GM18502 (cell line): ENCODE measurements at regions not wholly inside any gene's neighbourhood (a gene's known extent, or its start where the extent isn't known, plus 50 kb on each side); places are given as distances from the start of the nearest gene placed in this dataset.

Source experiments
- ATAC-seq: cut with Tn5 transposase; IDR thresholded peaks from one replicate; pipeline ENCODE4 v1.9.1; 2021; ENCODE audit warnings: mild to moderate bottlenecking; ENCODE audit not compliant: unreplicated experiment, poor library complexity

DNA sequence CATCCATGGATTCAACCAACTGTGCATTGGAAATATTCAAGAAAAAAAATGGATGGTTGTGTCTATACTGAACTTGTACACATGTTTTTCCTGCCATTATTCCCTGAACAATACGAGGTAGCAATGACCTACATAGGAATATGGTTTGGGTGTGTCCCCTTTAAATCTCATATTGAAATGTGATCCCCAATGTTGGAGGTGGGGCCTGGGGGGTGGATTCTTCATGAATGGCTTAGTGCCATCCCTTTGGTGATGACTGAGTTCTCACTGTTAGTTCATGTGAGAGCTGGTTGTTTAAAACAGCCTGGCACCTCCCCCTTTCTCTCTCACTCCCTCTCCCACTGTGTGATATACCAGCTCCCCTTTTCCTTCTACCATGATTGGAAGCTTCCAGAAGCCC lies 139.8 kb upstream of the BACH2 start:
- ATAC-seq, result no peak

DNA sequence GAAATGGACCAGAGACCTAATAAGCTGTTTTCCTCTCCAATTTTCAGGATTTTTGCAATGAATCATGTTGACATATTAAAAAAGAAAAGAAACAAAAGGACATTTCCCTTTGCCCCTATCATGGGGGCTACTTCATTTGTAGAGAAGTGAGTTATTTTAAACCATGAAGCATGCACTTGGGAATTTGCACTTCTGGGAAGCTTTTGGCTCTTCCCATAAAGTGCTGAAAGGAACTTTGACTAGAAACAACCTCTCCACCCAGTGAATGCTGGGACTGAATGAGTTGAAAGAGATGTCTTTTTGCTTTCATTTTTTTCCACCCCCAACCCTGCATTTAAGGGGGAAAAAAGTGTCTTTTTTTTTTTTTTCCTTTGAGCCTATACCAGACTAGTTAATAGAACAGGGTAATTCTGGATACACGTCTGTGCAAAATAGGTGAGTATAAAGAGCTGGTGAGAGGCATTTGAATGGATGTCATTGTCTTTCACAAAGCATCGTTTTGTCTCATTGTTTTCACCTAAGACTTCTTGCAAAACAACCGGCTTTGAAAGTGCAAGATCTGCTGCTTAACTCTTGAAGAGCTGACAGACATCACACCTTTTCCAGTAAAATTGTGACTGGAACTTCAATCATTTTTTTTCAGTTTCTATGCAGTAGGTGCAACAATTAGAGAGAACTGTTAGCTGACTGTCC lies 138.7 kb upstream of the BACH2 start:
- ATAC-seq, result no peak

DNA sequence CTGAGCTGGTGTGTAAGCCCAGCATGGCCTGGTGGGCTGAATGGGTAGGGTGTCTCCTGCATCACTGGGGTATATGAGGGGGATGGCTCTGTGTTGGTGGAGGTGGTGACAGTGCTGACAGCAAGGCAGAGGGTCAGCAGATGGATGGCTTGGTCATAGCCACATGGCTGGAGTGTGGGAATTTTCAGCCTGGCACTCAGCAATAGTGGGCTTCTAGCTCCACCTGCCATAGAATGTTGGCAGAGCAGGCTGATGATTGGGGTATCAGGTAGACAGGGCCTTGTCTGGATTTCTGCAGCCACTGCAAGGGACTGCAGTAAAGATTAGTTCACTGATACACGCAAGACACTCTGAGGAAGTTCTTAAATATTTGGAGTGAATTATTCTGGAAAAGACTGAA lies 137.5 kb upstream of the BACH2 start:
- ATAC-seq, result no peak

DNA sequence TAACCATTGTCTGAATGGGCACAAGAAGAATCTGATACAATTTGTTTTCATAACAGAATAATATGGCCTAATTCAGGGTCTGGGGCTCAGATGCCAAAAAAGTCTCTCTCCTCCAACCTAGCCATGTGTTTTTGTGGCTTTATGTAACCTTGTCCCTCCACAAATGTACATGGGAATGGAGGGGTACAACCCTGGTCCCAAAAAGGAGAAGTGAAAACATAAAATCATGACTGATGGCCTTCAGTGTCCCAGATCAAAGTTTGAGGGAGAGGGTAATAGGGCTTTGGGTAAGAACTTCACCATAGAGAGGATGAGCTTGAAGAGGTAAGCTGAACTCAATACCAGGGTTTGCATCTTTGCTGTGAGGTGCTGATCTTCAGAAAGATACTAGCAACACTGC lies 136.3 kb upstream of the BACH2 start:
- no peak for ATAC-seq

DNA sequence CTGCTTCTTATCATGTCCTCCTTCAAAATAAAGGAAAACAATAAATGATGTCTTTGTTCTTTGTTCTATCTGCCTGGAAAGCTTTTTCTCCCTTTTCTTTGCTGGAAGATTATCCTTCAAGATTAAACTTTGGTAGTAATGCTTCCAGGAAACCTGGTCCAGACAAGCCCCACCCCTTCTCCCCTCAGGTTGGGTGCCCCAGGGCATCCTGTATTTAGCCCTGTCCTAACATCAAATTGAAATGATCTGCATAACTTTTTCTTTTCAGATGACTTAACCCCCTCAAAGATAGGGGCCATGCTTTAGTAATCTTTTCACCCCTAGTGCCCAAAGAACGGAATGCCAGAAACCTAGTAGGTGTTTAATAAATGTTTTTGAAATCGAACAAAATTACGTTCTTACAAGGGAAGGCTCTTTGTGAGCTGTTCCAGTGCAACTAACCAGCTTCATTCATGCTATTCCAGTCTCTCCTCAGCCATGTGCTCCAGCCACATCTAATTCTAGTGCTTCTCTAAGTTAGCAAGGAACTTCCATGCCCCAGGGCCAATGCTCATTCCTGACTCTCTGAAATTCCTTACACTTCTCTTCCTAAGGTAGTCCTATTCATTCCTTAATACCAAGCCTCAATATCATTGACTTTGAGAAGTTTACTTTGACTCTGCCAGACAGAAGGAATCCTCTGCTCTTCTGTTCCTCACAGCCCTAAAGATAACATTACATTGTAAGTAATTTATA lies 135.6 kb upstream of the BACH2 start:
- ATAC-seq, result no peak

DNA sequence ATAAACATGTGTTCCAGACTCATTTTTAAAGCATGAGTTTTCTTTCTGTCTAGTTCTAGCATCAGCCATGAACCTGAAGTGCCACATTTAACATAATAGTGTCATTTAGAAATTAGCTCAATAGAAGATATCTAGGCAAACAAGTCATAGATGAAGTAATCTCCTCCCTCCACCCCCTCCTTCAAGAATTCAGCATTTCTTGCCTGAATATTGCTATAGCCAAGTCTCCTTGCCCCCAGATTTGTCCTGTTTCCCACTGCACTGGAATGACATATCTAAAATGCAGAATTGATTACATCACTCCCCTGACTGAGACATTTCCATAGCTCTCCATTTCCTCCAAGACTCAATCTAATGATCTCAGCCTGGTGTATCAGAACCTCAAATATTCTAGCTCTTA lies 134.9 kb upstream of the BACH2 start:
- no peak for ATAC-seq

DNA sequence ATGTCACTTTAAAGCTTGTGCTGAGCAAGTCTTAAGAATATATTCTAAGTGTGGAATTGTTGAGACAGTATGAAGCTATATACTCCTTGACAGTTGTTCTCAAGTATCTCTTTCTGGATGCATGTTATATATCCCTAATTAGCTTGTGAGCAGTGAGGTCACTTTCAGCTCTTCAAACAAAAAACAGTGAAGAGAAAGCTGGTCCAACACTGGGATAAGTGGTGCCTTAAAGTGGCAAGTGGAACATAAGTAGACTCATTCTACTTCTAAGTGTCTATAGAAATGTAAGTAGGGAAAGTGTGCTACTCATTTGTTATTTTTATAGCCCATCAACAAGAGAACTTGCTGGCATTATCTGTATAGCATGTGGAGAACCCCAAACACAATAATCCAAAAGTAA lies 133.1 kb upstream of the BACH2 start:
- no peak for ATAC-seq

DNA sequence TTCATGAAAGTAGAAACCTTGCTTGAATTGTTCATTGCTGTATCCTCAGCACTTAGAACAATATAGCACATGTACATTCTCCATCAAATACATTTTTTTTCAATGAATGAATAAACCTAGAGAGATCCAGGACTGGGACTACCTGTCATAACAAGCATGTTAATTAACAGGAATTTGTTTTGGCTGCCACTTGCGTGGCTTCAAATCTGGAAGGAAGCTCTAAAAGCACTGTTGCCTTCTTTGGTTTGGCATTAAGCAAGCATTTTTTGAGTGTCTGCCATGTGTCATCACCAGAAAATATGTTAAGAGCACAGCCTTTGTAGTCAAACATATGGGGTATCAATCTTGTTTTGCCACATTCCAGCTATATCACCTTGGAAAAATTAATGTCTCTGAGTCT lies 131.9 kb upstream of the BACH2 start:
- no peak for ATAC-seq

DNA sequence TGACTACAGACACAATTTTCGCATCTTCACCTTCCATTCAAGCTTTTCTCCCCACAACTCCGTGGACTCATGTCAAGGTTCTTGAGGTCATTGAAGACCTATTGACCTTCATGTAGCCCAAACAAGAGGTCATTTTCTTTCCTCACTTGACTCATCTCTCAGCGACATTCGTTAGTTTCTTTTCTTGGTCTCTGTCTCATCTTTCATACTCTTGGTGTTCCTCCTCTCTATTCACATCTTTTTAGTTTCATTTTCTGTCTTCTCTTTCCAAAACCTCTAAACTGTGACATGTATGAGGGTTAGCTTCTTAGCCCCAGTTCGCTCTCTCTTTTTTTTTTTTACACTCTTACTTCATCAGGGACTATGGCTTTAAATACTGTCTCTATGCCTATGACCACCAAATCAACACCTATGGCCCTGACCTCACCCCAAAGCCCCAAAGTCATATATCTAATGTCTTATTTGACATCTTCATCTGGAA lies 128.6 kb upstream of the BACH2 start:
- ATAC-seq, result peak; percentile 99

DNA sequence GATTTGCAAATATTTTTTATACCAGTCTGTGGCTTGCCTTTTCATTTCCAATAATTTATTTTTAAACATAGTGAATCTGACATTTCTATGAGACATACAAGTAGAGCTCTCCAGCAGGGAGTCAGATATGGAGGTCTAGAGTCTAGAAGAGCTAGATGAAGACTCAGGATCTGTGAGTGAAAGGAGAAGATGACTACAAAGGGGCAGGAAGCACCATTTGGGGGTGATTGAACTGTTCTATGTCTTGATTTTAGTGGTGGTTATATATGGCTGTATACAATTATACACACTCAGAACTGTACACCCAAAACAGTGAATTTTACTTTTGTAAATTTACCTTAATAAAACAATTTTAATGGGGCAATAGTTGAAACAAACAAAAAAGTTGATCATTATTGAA lies 127.9 kb upstream of the BACH2 start:
- no peak for ATAC-seq

DNA sequence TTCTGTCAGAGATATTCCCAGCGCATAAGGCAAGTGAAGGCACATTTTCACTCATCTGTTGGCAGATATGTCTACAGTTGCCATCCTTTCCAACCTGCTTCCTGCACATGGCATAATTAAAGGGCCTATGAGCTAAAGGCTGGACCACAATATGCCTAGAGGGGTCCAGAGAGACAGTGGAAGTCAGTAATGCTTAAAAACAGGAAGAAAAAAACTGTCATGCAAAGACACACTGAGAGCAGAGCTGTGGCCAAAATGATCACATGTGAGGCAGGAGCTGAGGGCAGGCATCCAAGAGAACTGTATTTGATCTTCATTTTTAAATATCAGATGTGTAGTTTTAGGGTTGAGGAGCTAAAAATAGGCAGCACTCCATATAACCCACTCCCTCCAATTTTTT lies 125.0 kb upstream of the BACH2 start:
- no peak for ATAC-seq

DNA sequence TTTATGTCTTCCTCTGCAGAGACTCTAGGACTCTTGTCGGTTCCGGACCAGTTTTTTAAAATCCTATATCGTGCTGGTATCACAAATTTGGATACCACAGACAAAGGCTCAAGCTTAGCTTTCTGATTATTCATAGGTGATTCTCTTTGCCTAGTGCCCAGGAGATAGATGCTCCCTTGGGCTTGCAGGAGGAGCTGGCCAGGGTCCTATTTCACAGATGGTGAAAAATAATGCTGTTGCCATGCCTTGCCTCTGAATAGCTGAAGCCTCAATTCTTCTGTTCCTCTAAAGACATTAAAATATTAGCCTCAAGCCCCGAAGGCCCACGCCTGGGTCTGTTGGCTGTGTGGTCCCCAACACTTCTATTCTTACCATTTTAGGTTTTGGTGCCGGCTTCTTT lies 123.9 kb upstream of the BACH2 start:
- ATAC-seq, result no peak

DNA sequence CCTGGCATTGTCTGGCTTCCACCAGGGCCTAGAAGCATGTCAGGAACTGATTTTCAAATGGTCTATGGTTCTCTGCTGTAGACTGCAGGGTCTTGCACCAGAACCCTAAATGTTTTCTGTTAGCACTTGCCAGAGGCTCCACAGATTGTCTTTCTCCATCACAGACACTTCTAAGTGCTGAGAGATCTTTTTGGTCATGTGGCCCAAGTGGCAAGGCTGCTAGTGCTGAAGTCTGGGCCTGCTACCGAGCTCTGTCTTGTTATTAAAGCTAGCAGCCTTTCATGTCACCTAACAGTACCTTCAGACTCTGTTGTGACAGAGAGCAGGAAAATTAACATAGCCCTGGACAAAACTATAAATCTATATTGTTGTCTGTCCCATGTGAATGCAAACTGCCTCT lies 120.7 kb upstream of the BACH2 start:
- ATAC-seq, result no peak

DNA sequence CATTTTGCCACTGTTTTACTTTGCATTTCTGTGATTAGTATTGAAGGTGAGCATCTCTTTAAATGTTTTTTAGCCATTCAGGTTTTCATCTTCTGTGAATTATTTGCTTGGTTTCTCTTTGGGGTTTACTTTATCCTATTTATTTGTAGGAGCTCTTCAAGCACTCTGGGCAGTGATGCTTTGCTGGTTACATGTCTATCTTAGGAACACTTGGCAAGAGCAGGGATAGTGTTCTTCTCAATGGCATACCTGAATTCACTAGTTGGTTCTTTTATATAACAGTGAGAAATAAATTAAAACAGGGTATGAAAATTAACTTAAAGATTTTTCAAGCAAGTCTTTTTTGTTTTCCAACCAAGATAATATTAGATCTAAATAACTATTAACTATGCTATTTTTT lies 119.7 kb upstream of the BACH2 start:
- no peak for ATAC-seq

DNA sequence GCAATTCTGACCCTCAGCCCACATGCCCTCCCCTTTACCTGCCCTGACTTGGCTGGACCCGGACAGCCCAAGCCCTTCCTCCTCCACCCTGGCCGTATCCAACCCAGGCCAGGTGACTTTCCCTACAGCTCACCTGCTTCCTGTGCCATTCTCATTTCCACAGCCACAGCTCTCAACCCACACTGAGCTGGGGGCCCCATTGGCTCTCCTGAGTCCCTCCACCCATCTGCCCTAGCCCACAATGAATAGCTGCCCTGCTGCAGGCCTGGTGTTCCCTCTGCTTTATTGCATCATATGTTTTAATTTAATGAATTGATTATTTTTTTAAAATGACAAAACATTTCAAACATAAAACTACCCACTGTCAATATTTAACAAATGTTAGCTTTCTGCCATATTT lies 118.5 kb upstream of the BACH2 start:
- no peak for ATAC-seq

DNA sequence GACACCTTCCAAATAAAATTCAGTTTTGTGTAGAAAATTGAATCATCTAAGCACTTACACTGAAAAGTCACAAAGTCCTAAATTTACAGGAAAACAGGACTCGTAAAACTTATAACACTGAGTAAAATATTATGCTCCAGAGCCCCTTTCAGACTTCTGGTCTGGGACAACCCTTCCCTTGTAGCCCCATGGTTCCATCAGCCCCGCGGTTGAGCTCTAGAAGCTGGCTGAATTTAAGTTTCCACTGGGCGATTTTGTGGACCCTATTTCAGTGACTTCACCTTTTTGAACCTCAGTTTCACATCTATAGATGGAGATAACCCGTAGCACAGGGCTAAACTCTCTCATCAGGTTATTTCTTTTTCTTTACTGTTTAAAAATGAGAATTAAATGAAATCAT lies 117.7 kb upstream of the BACH2 start:
- ATAC-seq, result no peak

DNA sequence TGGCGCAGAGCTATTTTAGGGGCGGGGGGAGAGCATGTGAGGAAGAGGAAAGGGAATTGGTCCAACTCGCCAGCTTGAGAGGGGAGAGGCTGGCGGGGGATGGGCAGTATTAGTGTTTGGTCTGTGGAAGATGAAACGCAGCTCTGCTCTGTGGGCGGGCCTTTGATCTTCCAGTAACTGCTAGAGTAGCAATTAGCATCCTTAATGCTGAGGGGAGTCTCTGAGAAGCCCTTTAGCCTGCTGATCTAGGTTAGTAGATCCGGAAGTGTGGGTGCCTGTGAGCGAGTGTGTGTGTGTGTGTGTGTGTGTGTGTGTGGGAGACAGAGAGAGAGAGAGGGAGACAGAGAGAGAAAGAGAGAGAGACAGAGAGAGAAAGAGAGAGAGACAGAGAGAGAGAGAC lies 117.2 kb upstream of the BACH2 start:
- no peak for ATAC-seq

DNA sequence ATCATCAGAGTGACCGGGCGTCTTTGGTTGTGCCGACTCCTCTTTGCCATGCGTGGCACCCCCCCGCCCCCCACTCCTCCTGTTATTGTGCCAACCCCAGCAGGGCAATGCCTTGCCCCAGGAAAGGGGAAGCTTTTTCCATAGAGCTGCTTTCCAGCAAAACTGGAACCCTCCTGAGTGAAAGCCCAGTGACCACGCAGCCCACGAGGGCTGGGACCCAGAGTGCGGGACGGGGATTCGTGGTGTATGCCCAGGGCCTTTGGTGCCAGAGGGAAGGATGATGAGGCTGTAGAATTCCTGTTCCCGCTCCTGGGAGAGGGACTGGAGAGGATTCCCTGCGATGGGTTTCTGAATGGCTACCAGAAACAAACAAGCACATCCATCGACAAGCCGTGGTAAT lies 116.8 kb upstream of the BACH2 start:
- ATAC-seq, result no peak

DNA sequence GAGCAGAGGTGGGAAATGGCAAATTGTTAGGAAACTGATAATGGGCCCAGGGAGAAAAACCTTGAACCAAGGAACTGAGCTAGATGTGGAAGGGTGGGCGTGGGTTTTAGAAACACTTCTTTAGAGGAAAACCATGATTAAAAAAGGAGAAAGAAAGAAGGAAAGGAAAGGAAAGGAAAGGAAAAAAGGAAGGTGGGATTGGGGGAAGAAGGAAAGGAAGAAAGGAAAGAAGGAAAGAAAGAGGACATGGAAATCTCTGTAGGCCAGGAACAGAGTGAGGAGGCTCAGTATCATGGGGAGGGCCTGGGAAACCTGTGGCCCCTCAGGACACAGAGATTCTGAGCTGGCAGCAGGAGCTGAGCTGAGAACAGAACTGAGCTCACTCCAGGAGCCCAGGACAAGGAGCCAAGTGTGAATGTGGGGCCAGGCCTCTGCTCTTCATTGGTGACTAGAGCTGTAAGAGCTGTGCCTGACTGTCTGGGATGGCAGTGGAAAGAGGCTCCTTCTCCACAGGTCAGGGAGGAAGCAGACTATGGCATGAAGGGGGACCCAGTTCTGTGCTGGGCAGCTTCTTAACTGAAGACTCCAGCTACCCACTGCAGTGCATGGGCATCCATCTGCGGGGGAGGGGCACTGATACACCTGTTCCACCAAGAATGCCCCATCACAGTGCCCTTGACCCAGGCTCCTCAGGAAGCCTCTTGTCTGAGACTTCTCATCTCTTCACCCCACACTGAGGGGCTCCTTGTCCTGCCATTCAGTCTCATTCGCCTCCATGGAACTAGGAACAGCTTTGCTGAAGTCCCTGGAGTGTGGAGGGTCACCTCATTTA lies 116.1 kb upstream of the BACH2 start:
- ATAC-seq, result no peak

DNA sequence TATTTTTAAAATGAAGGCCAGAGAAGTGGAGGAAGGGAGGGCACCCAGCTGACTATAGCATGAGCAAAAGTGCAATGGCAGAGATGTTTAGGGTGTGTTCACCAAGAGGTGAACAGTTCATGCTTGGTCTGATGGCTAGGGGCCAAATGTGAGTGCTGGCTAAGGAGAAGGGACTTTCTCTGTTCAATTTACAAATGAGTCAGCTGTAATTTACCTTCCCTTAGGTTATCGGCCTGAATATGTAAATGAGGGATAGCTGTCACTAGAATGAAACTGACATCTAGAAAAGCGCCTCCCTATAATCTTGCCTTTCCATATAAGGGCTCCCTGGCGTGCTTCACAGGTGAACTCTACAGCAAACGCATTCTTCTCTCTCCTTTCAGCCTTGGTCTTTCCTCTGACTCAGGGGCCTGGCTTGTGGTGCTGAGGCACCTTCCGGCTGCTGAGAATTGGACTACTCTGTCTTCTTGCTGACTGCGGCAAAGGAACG lies 114.7 kb upstream of the BACH2 start:
- peak; percentile 98 for ATAC-seq

DNA sequence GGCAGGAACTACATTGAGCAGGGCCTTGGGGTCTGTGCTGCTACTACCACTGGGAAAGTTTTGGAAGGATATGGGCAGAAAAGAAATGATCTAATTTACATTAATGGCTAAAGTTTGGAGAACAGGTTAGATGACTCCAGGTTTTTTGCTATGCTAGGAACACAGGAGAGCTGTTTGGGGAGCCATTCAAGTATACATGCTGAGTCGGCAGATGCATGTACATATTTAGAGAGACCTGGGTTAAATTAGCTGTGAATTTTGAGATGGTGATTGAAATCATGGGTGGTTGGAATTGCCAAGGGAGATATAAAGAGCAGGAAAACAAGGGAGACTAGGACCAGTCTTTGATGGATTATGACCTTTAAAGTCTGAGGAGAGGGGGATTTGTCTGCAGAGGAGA lies 113.1 kb upstream of the BACH2 start:
- ATAC-seq, result no peak
